CD14-positive monocyte (primary cell): ENCODE measurements at regions not wholly inside any gene's neighbourhood (a gene's known extent, or its start where the extent isn't known, plus 50 kb on each side); places are given as distances from the start of the nearest gene placed in this dataset.
A peak's percentile ranks its signal among the peaks of the same experiment; 100 is the strongest.

Experiments used
- DNase-seq, 3 donors: peaks; one replicate each; pipeline ENCODE4 v3.0.0-alpha.2; 2011 to 2022
- H2AFZ ChIP-seq: 2 replicates; pipeline ENCODE4 v1.6.0; 2012; ENCODE audit warnings: mild to moderate bottlenecking, low read depth, low read length, inconsistent platforms; ENCODE audit not compliant: insufficient read depth, poor library complexity, severe bottlenecking
- H3K27ac ChIP-seq, 2 donors: 1 replicate in 1 of 2; 2 replicates in 1 of 2; pipeline ENCODE4 v1.5.1; 2012 to 2013; ENCODE audit warnings: low read length in 2 of 2, control low read depth in 1 of 2, inconsistent platforms in 1 of 2, low read depth in 1 of 2, mild to moderate bottlenecking in 1 of 2
- H3K27me3 ChIP-seq, 2 donors: one replicate each; pipeline versions ENCODE4 v1.6.0 to v1.6.1; 2011 to 2013; ENCODE audit warnings: low read length in 2 of 2; ENCODE audit not compliant: control insufficient read depth in 2 of 2, insufficient read depth in 2 of 2
- H3K36me3 ChIP-seq, 2 donors: replicated peaks in 1 of 2; 1 replicate in 1 of 2; 2 replicates in 1 of 2; pipeline versions ENCODE4 v1.5.1 to v1.6.1; 2012 to 2013; ENCODE audit warnings: low read length in 2 of 2, control low read depth in 1 of 2, inconsistent platforms in 1 of 2, mild to moderate bottlenecking in 1 of 2; ENCODE audit not compliant: insufficient read depth in 2 of 2, control insufficient read depth in 1 of 2
- H3K4me1 ChIP-seq, 2 donors: 1 replicate in 1 of 2; 2 replicates in 1 of 2; pipeline versions ENCODE4 v1.5.1 to v1.6.1; 2012 to 2013; ENCODE audit warnings: low read length in 2 of 2, control low read depth in 1 of 2, inconsistent platforms in 1 of 2, mild to moderate bottlenecking in 1 of 2, moderate library complexity in 1 of 2; ENCODE audit not compliant: insufficient read depth in 2 of 2, control insufficient read depth in 1 of 2
- H3K4me2 ChIP-seq: replicated peaks from 2 replicates; pipeline ENCODE3; 2012; ENCODE audit warnings: low read length, moderate library complexity, mild to moderate bottlenecking; ENCODE audit not compliant: poor library complexity, severe bottlenecking; ENCODE audit errors: extremely low read depth
- H3K4me3 ChIP-seq, 3 experiments: fragments of 200-600 bp in 1 of 3; sonication (generic) in 1 of 3; replicated peaks in 1 of 3; 1 replicate in 2 of 3; 2 replicates in 1 of 3; pipeline ENCODE4 v1.5.1; 2011 to 2013; ENCODE audit warnings: low read length in 3 of 3, mild to moderate bottlenecking in 3 of 3, control low read depth in 2 of 3, low read depth in 2 of 3, inconsistent platforms in 1 of 3, moderate library complexity in 1 of 3
- H3K79me2 ChIP-seq: 2 replicates; pipeline ENCODE4 v1.6.0; 2012; ENCODE audit warnings: mild to moderate bottlenecking, control low read depth, inconsistent platforms, low read length, moderate library complexity; ENCODE audit not compliant: insufficient read depth
- H3K9ac ChIP-seq: 2 replicates; pipeline ENCODE4 v1.6.0; 2017; ENCODE audit warnings: low read length, mild to moderate bottlenecking; ENCODE audit not compliant: insufficient read depth, poor library complexity, severe bottlenecking
- H3K9me3 ChIP-seq, 2 donors: replicated peaks in 1 of 2; 1 replicate in 1 of 2; 2 replicates in 1 of 2; pipeline versions ENCODE4 v1.5.1 to v1.6.1; 2012 to 2013; ENCODE audit warnings: low read length in 2 of 2, control low read depth in 1 of 2; ENCODE audit not compliant: control insufficient read depth in 1 of 2, insufficient read depth in 1 of 2
- H4K20me1 ChIP-seq: 2 replicates; pipeline ENCODE4 v1.6.0; 2012; ENCODE audit warnings: mild to moderate bottlenecking, low read length, control low read depth, moderate library complexity; ENCODE audit not compliant: insufficient read depth
- H3K27ac Mint-ChIP-seq, 7 donors: one replicate each; pipeline ENCODE4 v1.8.0; 2020; ENCODE audit warnings: mild to moderate bottlenecking in 7 of 7, mixed read lengths in 7 of 7, moderate library complexity in 6 of 7, inconsistent platforms in 2 of 7
- H3K27me3 Mint-ChIP-seq, 3 donors: one replicate each; pipeline ENCODE4 v1.8.0; 2021 to 2022; ENCODE audit warnings: low read depth in 3 of 3, mild to moderate bottlenecking in 3 of 3, mixed read lengths in 3 of 3, moderate library complexity in 3 of 3, inconsistent platforms in 1 of 3
- H3K36me3 Mint-ChIP-seq, 2 donors: one replicate each; pipeline ENCODE4 v1.8.0; 2020; ENCODE audit warnings: mixed read lengths in 2 of 2, inconsistent platforms in 1 of 2, mild to moderate bottlenecking in 1 of 2
- H3K4me1 Mint-ChIP-seq: one replicate; pipeline ENCODE4 v1.8.0; 2020; ENCODE audit warnings: mild to moderate bottlenecking, mixed read lengths
- H3K4me3 Mint-ChIP-seq, 2 donors: one replicate each; pipeline ENCODE4 v1.8.0; 2020; ENCODE audit warnings: mild to moderate bottlenecking in 2 of 2, mixed read lengths in 2 of 2, moderate library complexity in 1 of 2
- H3K9me3 Mint-ChIP-seq, 7 donors: one replicate each; pipeline ENCODE4 v1.8.0; 2020 to 2022; ENCODE audit warnings: mixed read lengths in 7 of 7, mild to moderate bottlenecking in 6 of 7, moderate library complexity in 6 of 7, inconsistent platforms in 2 of 7
- CTCF ChIP-seq: fragments of 200-600 bp; IDR thresholded peaks from one replicate; pipeline ENCODE4 v1.8.0; 2022; ENCODE audit warnings: antibody characterized with exemption, mild to moderate bottlenecking
- WGBS: methylation state at CpG from one replicate; pipeline ENCODE4 v1.1.5; 2013; ENCODE audit warnings: missing lambda C conversion rate; ENCODE audit not compliant: insufficient coverage; 5-methylcytosine and 5-hydroxymethylcytosine counted together
- intact Hi-C, 2 donors: fragments of 100-400 bp; cut with micrococcal nuclease; formaldehyde crosslinking; loops; one replicate each; pipeline versions ENCODE4 v1.15.0 to v1.15.1; 2023

- Histone ChIP-seq H2AFZ (no peak overlapping the region), H3K27me3 (no peaks in the 10 kb centered on the region), H3K4me3 (peak overlapping the region in 1 of 3 experiments; percentile 34), H3K4me1 (peaks cover 32 to 43% of the 10 kb centered on the region in 2 donors), H3K36me3 (no peaks in the 10 kb centered on the region), H4K20me1 (no peaks in the 10 kb centered on the region), H3K79me2 (no peaks in the 10 kb centered on the region), H3K9me3 (peaks cover 0 to 3% of the 10 kb centered on the region in 2 donors), H3K4me2 (peak overlapping the region; percentile 50), H3K9ac (no peak overlapping the region), H3K27ac (peak overlapping the region; percentile 81 to 87)
- Mint-ChIP-seq H3K4me1 (peaks cover 43% of the 10 kb centered on the region), H3K27me3 (peaks cover 0 to 2% (median 0%) of the 10 kb centered on the region in 3 donors), H3K9me3 (peaks cover 0 to 8% (median 3%) of the 10 kb centered on the region in 7 donors), H3K4me3 (peak overlapping the region in 1 of 2 donors; percentile 65), H3K36me3 (no peaks in the 10 kb centered on the region), H3K27ac (peak overlapping the region; percentile 87 to 97 (median 95))
- no peak for DNase-seq
- intact Hi-C loops = no loop called here
- WGBS = no CpG with 5 or more reads among the region's 1 CpG
- no peak for TF ChIP-seq CTCF
Observed at GRCh38 chr5:84790406-84790805, 405.7 kb upstream of the EDIL3 start.

- H3K4me3 ChIP-seq = no peak overlapping the region
- H3K9me3 ChIP-seq = no peaks in the 10 kb centered on the region
- Mint-ChIP-seq H3K36me3 (no peaks in the 10 kb centered on the region), H3K4me3 (no peak overlapping the region), H3K9me3 (peaks cover 0 to 9% (median 4%) of the 10 kb centered on the region in 7 donors), H3K27ac (no peak overlapping the region), H3K27me3 (peaks cover 0 to 3% (median 0%) of the 10 kb centered on the region in 3 donors), H3K4me1 (no peaks in the 10 kb centered on the region)
- intact Hi-C loops = no loop called here
- H3K4me2 ChIP-seq = no peak overlapping the region
- H3K36me3 ChIP-seq = no peaks in the 10 kb centered on the region
- no peaks in the 10 kb centered on the region for H3K27me3 ChIP-seq
- H3K4me1 ChIP-seq = no peaks in the 10 kb centered on the region
- no peak overlapping the region for H3K27ac ChIP-seq
- DNase-seq = no peak
- TF ChIP-seq CTCF = no peak
- no peak overlapping the region for H3K9ac ChIP-seq
- no peaks in the 10 kb centered on the region for H3K79me2 ChIP-seq
- no peak overlapping the region for H2AFZ ChIP-seq
- WGBS = 100% methylated on average over 2 of the region's 3 CpGs
- H4K20me1 ChIP-seq = no peaks in the 10 kb centered on the region
Observed at GRCh38 chr5:84783003-84783402, 398.3 kb upstream of the EDIL3 start.
